Psoas muscle (tissue), 7 donors: ENCODE measurements at regions not wholly inside any gene's neighbourhood (a gene's known extent, or its start where the extent isn't known, plus 50 kb on each side); places are given as distances from the start of the nearest gene placed in this dataset.
A peak's percentile ranks its signal among the peaks of the same experiment; 100 is the strongest.

Experiments
- ATAC-seq, 4 donors: fragments of 200-7000 bp; cut with Tn5 transposase; one replicate each; pipeline ENCODE4 v1.9.1; 2020; ENCODE audit warnings: moderate library complexity in 3 of 4, mild to moderate bottlenecking in 2 of 4
- DNase-seq, 2 donors: peaks; one replicate each; pipeline ENCODE4 v3.0.0-alpha.2; 2020
- H3K27ac ChIP-seq: fragments of 200-600 bp; one replicate; pipeline ENCODE4 v1.8.0; 2022
- H3K27me3 ChIP-seq, 3 donors: fragments of 200-600 bp in 1 of 3; one replicate each; pipeline versions ENCODE4 v1.6.1 to v1.8.0; 2013 to 2022; ENCODE audit warnings: low read length in 2 of 3, mild to moderate bottlenecking in 2 of 3, moderate library complexity in 1 of 3; ENCODE audit not compliant: insufficient read depth in 3 of 3
- H3K36me3 ChIP-seq, 2 donors: fragments of 200-600 bp in 1 of 2; one replicate each; pipeline versions ENCODE4 v1.6.1 to v1.8.0; 2013 to 2022; ENCODE audit warnings: low read depth in 1 of 2, mild to moderate bottlenecking in 1 of 2, moderate library complexity in 1 of 2; ENCODE audit not compliant: insufficient read depth in 1 of 2
- H3K4me1 ChIP-seq: fragments of 200-600 bp; one replicate; pipeline ENCODE4 v1.8.0; 2022
- H3K4me3 ChIP-seq: fragments of 200-600 bp; one replicate; pipeline ENCODE4 v1.8.0; 2022; ENCODE audit warnings: mild to moderate bottlenecking
- H3K9me3 ChIP-seq: fragments of 200-600 bp; one replicate; pipeline ENCODE4 v1.8.0; 2022
- CTCF ChIP-seq: fragments of 200-600 bp; IDR thresholded peaks from one replicate; pipeline ENCODE4 v1.8.0; 2022; ENCODE audit warnings: antibody characterized with exemption
- WGBS, 3 donors: extraction: QIAGEN DNeasy Blood & Tissue Kit; methylation state at CpG; one replicate each; pipeline versions ENCODE4 v1.1.6 to v1.1.7; 2013; 5-methylcytosine and 5-hydroxymethylcytosine counted together
- intact Hi-C, 2 donors: fragments of 100-400 bp; cut with DNase I; formaldehyde crosslinking; loops; one replicate each; pipeline versions ENCODE4 v1.11.0 to v1.14.2; 2022
- donor health status: healthy with polysubstance abuse.
- donor health status: DM: no; HTN: no; CAD: no; lungs with moderate emphysema.
- donor health status: Bipolar disorder and iron deficiency.
- donor health status: healthy.
- donor health status: DM: yes; HTN: yes; CAD: no.
- donor health status: DM: no; HTN: no; CAD: no.
- donor health status: DM: yes; HTN: yes; CAD: no.

- TF ChIP-seq CTCF = no peak
- H3K27ac ChIP-seq = peak overlapping the region; percentile 77
- ATAC-seq (peak; percentile 55 to 86 (median 73)), DNase-seq (no peak)
- intact Hi-C loops = no loop called here
- no peaks in the 10 kb centered on the region for H3K36me3 ChIP-seq
- no peak overlapping the region for H3K4me3 ChIP-seq
- H3K9me3 ChIP-seq = no peaks in the 10 kb centered on the region
- H3K27me3 ChIP-seq = no peaks in the 10 kb centered on the region
- H3K4me1 ChIP-seq = peaks cover 18% of the 10 kb centered on the region
- 34 to 70% (median 42%) methylated on average over 10 of the region's 10 CpGs for WGBS, 3 donors
Observed at GRCh38 chr12:105538880-105539279, 208.4 kb downstream of the C12orf75 start.

DNA sequence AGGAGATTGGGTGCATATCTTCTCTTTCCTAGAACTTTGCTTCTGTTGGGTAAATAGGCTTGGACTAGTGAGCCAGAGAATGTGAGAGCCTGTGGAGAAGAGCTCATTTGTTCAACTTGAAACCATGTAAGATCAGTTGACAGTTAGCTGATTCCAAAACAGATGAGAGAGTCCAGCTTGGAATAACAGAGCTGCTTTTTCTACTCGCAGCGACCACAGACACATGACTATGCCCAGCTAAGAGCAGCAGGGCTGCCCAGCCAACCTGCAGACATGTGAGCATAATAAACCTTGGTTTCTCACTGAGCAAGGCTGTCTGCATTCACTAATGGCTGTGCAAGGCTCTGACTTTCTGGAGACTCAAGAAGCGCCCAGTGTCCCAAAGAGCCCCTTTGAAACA lies 209.2 kb downstream of the C12orf75 start:
- intact Hi-C loops = no loop called here
- DNase-seq = no peak

DNA sequence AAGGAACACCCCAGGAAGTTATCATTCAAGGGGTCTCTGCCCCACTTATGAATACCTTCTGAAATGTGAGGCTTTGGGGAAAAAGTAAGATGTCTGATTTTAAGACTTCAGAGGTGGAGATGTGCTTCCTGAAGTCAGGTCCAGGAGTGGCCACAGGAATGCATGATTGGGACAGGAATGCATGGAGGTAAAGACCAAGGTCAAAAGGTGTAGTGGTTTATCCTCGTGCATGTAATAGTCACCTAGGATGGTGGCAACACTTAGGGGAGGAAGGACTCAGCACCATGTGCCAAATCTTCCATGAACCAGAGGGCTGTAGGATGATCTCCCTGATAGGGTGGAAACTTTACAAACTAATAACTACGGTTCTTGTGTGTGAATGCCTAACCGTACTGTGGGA lies 217.3 kb downstream of the C12orf75 start:
- Histone ChIP-seq H3K4me1 (no peaks in the 10 kb centered on the region), H3K27ac (no peak overlapping the region), H3K9me3 (no peaks in the 10 kb centered on the region), H3K36me3 (no peaks in the 10 kb centered on the region), H3K27me3 (no peaks in the 10 kb centered on the region), H3K4me3 (no peak overlapping the region)
- no peak for TF ChIP-seq CTCF
- DNase-seq (no peak), ATAC-seq (no peak)
- WGBS, 3 donors = 88 to 89% (median 88%) methylated on average over 3 of the region's 3 CpGs
- intact Hi-C loops = no loop called here

More for the DNA sequence above, 209.2 kb downstream of the C12orf75 start:
- Histone ChIP-seq H3K36me3 (no peaks in the 10 kb centered on the region), H3K9me3 (no peaks in the 10 kb centered on the region), H3K4me1 (peaks cover 18% of the 10 kb centered on the region), H3K27ac (peak overlapping the region; percentile 77), H3K4me3 (no peak overlapping the region), H3K27me3 (no peaks in the 10 kb centered on the region)
- WGBS, 3 donors = 37 to 56% (median 50%) methylated on average over 3 of the region's 3 CpGs
- no peak for TF ChIP-seq CTCF
- peak; percentile 63 to 94 (median 72) for ATAC-seq

DNA sequence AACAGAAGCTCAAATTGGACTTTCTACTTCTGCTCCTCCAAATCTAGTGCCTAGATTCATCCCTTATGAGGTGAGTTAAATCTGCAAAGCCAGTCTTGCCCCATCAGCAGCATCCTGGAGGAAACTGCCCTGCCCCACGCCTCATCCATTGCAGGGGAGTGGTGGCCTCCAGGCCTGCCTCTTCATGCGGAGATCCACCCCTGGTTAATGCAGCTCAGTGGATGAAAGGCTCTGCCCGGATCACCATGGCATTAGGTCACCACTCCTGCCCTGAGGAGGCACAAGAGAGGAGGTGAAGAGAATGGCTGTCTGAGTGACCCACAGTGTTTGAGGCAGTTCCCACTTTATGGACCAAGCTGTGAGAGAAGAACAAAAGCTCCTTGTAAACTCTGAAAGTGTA lies 218.1 kb downstream of the C12orf75 start:
- intact Hi-C loops = no loop called here
- no peaks in the 10 kb centered on the region for H3K27me3 ChIP-seq
- H3K27ac ChIP-seq = no peak overlapping the region
- H3K4me1 ChIP-seq = no peaks in the 10 kb centered on the region
- no peaks in the 10 kb centered on the region for H3K9me3 ChIP-seq
- ATAC-seq (no peak), DNase-seq (no peak)
- H3K36me3 ChIP-seq = no peaks in the 10 kb centered on the region
- TF ChIP-seq CTCF = no peak
- 83 to 94% (median 87%) methylated on average over 3 of the region's 3 CpGs for WGBS, 3 donors
- H3K4me3 ChIP-seq = no peak overlapping the region

- DNase-seq (no peak), ATAC-seq (no peak)
- no peak for TF ChIP-seq CTCF
- Histone ChIP-seq H3K9me3 (no peaks in the 10 kb centered on the region), H3K4me3 (no peak overlapping the region), H3K27me3 (no peaks in the 10 kb centered on the region), H3K4me1 (no peaks in the 10 kb centered on the region), H3K36me3 (no peaks in the 10 kb centered on the region), H3K27ac (no peak overlapping the region)
- intact Hi-C loops = no loop called here
Observed at GRCh38 chr12:105552056-105552455, 221.6 kb downstream of the C12orf75 start.
